CD4-positive, alpha-beta T cell treated with Interferon alpha-2 for 1 hour (primary cell): ENCODE measurements at regions not wholly inside any gene's neighbourhood (a gene's known extent, or its start where the extent isn't known, plus 50 kb on each side); places are given as distances from the start of the nearest gene placed in this dataset.
"Not testable (repeated sequence)": the region's sequence is repeated elsewhere in the genome, so short reads cannot be mapped to it uniquely, and the experiment has no call there.

Experiments used
- DNase-seq, 2 donors: peaks; one replicate each; pipeline ENCODE4 v3.0.0-alpha.2; 2020 to 2022

GRCh38 chr16:75928295-75928694 is 202.0 kb upstream of the CPHXL start:
- no peak for DNase-seq

- no peak for DNase-seq
Observed at GRCh38 chr16:75929046-75929445, 202.8 kb upstream of the CPHXL start.

- no peak for DNase-seq
Observed at GRCh38 chr16:75931043-75931442, 204.8 kb upstream of the CPHXL start.

- no peak for DNase-seq
Observed at GRCh38 chr16:75931970-75932369, 205.7 kb upstream of the CPHXL start.

- DNase-seq: no peak
Observed at GRCh38 chr16:75938818-75939217, 212.5 kb upstream of the CPHXL start.

- no peak for DNase-seq
Observed at GRCh38 chr16:75942351-75942750, 216.1 kb upstream of the CPHXL start.

- DNase-seq: no peak
Observed at GRCh38 chr16:75942936-75943335, 216.6 kb upstream of the CPHXL start.

- DNase-seq: no peak
Observed at GRCh38 chr16:75943705-75944514, 217.6 kb upstream of the CPHXL start.

- DNase-seq: no peak
Observed at GRCh38 chr16:75945916-75946457, 219.7 kb upstream of the CPHXL start.

- DNase-seq: no peak
Observed at GRCh38 chr16:75947626-75948239, 221.4 kb upstream of the CPHXL start.

- no peak for DNase-seq
Observed at GRCh38 chr16:75948441-75948840, 222.2 kb upstream of the CPHXL start.

- no peak for DNase-seq
Observed at GRCh38 chr16:75948886-75949285, 222.6 kb upstream of the CPHXL start.

GRCh38 chr16:75952124-75952523 is 225.8 kb upstream of the CPHXL start:
- DNase-seq: no peak

- DNase-seq: no peak
Observed at GRCh38 chr16:75957870-75958269, 231.6 kb upstream of the CPHXL start.

- no peak for DNase-seq
Observed at GRCh38 chr16:75965504-75966374, 239.4 kb upstream of the CPHXL start.

GRCh38 chr16:75969120-75969519 is 242.8 kb upstream of the CPHXL start:
- not testable (repeated sequence) for DNase-seq

GRCh38 chr16:75971334-75971733 is 245.0 kb upstream of the CPHXL start:
- DNase-seq: no peak

- DNase-seq: no peak
Observed at GRCh38 chr16:75983296-75983695, 257.0 kb upstream of the CPHXL start.

GRCh38 chr16:75983741-75984381 is 257.6 kb upstream of the CPHXL start:
- DNase-seq: no peak

GRCh38 chr16:75987323-75987722 is 261.0 kb upstream of the CPHXL start:
- DNase-seq: no peak

- no peak for DNase-seq
Observed at GRCh38 chr16:75996491-75996890, 270.2 kb upstream of the CPHXL start.

- DNase-seq: no peak
Observed at GRCh38 chr16:75997606-75998005, 271.3 kb upstream of the CPHXL start.

GRCh38 chr16:76007645-76008044 is 269.6 kb upstream of the CNTNAP4 start:
- DNase-seq: no peak
